Ovary (tissue), 3 donors: ENCODE measurements at regions not wholly inside any gene's neighbourhood (a gene's known extent, or its start where the extent isn't known, plus 50 kb on each side); places are given as distances from the start of the nearest gene placed in this dataset.

Source experiments
- EP300 ChIP-seq: sonication (generic); formaldehyde crosslinking; IDR thresholded peaks from one replicate; pipeline ENCODE4 v1.6.1; 2017; ENCODE audit warnings: antibody characterized with exemption
- POLR2A ChIP-seq: fragments of 450-650 bp; IDR thresholded peaks from one replicate; pipeline ENCODE4 v1.6.1; 2017; ENCODE audit warnings: antibody characterized with exemption, mild to moderate bottlenecking, moderate library complexity
- TF ChIP-seq, protein P1 (sequence below), 3 donors: fragments of 450-650 bp in 2 of 3; fragments of 200-600 bp in 1 of 3; IDR thresholded peaks; one replicate each; pipeline versions ENCODE4 v1.5.1 to v1.8.0; 2016 to 2022; ENCODE audit warnings: antibody characterized with exemption in 3 of 3, mild to moderate bottlenecking in 1 of 3
- donor health status: DM: no; HTN: no; CAD: no.

DNA sequence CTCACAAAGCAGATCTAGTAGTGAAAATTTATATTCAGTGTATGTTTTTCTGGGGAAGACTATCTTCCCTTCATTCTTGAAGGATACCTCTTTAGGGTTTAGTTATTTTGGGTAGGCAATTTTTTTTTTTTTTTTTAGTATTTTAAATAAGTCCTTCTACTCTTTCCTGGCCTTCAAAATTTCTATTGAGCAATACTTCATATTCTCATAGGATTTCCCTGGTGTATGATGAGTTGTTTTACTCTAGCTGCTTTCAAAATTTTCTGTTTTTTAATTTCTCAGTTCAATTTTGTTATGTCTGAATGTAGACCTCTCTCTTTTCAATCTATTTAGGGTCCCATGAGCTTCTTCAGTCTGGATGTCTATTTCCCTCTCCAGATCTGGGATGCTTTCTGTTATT is 74.3 kb upstream of the PLSCR4 start:
- TF ChIP-seq, protein P1, sequence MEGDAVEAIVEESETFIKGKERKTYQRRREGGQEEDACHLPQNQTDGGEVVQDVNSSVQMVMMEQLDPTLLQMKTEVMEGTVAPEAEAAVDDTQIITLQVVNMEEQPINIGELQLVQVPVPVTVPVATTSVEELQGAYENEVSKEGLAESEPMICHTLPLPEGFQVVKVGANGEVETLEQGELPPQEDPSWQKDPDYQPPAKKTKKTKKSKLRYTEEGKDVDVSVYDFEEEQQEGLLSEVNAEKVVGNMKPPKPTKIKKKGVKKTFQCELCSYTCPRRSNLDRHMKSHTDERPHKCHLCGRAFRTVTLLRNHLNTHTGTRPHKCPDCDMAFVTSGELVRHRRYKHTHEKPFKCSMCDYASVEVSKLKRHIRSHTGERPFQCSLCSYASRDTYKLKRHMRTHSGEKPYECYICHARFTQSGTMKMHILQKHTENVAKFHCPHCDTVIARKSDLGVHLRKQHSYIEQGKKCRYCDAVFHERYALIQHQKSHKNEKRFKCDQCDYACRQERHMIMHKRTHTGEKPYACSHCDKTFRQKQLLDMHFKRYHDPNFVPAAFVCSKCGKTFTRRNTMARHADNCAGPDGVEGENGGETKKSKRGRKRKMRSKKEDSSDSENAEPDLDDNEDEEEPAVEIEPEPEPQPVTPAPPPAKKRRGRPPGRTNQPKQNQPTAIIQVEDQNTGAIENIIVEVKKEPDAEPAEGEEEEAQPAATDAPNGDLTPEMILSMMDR (IDR thresholded peaks at IDR 0.05): no peak
- TF ChIP-seq POLR2A: no peak
- no peak for TF ChIP-seq EP300
